ENCODE measurements at regions not wholly inside any gene's neighbourhood (a gene's known extent, or its start where the extent isn't known, plus 50 kb on each side); places are given as distances from the start of the nearest gene placed in this dataset.

- TF ChIP-seq, protein P1, sequence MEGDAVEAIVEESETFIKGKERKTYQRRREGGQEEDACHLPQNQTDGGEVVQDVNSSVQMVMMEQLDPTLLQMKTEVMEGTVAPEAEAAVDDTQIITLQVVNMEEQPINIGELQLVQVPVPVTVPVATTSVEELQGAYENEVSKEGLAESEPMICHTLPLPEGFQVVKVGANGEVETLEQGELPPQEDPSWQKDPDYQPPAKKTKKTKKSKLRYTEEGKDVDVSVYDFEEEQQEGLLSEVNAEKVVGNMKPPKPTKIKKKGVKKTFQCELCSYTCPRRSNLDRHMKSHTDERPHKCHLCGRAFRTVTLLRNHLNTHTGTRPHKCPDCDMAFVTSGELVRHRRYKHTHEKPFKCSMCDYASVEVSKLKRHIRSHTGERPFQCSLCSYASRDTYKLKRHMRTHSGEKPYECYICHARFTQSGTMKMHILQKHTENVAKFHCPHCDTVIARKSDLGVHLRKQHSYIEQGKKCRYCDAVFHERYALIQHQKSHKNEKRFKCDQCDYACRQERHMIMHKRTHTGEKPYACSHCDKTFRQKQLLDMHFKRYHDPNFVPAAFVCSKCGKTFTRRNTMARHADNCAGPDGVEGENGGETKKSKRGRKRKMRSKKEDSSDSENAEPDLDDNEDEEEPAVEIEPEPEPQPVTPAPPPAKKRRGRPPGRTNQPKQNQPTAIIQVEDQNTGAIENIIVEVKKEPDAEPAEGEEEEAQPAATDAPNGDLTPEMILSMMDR (IDR thresholded peaks at IDR 0.05; ENCODE audit: insufficient read depth, low read length) = no peak
- no peak for DNase-seq (ENCODE audit: low read depth)
- H3K4me3 ChIP-seq (ENCODE audit: low read depth, low read length) = no peak overlapping the region
These were observed 172.4 kb downstream of the MOXD1 start for GRCh38 chr6:132228894-132229293.

GRCh38 chr6:132227904-132228303 is 173.4 kb downstream of the MOXD1 start:
- TF ChIP-seq, protein P1 (IDR thresholded peaks at IDR 0.05; ENCODE audit: insufficient read depth, low read length) = no peak
- DNase-seq (ENCODE audit: low read depth) = peak; percentile 95
- H3K4me3 ChIP-seq (ENCODE audit: low read depth, low read length) = no peak overlapping the region

GRCh38 chr6:132224943-132225342 is 176.3 kb downstream of the MOXD1 start:
- H3K4me3 ChIP-seq (ENCODE audit: low read depth, low read length) = no peak overlapping the region
- TF ChIP-seq, protein P1 (IDR thresholded peaks at IDR 0.05; ENCODE audit: insufficient read depth, low read length) = no peak
- DNase-seq (ENCODE audit: low read depth) = no peak

DNA sequence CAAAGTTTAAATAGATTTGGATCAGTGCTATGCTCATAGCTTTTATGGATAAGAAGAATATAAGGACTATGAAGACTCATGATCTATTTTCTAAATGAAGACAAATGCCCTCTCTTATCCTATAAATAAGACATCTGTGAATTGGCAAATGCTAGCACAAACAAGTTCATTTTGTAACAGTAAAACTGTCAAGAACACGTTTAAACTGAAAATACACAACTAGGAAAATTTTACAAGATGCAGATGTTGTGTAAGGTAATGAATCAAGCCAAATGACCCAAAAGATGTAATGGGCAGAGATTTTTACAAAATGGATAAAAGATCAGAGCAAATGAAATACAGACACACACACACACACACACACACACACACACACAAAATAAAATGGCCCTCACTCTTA is 180.5 kb downstream of the MOXD1 start:
- TF ChIP-seq, protein P1 (IDR thresholded peaks at IDR 0.05; ENCODE audit: insufficient read depth, low read length) = no peak
- peak; percentile 31 for DNase-seq (ENCODE audit: low read depth)
- no peak overlapping the region for H3K4me3 ChIP-seq (ENCODE audit: low read depth, low read length)

GRCh38 chr6:132219901-132220300 is 181.4 kb downstream of the MOXD1 start:
- TF ChIP-seq, protein P1 (IDR thresholded peaks at IDR 0.05; ENCODE audit: insufficient read depth, low read length) = no peak
- no peak for DNase-seq (ENCODE audit: low read depth)

GRCh38 chr6:132218059-132218696 is 183.1 kb downstream of the MOXD1 start:
- DNase-seq (ENCODE audit: low read depth) = peak; percentile 67
- TF ChIP-seq, protein P1 (IDR thresholded peaks at IDR 0.05; ENCODE audit: insufficient read depth, low read length) = peak; percentile 62
- H3K4me3 ChIP-seq (ENCODE audit: low read depth, low read length) = no peak overlapping the region

More at GRCh38 chr6:132219901-132220300, 181.4 kb downstream of the MOXD1 start:
- no peak overlapping the region for H3K4me3 ChIP-seq (ENCODE audit: low read depth, low read length)

GRCh38 chr6:132215805-132216204 is 185.5 kb downstream of the MOXD1 start:
- DNase-seq (ENCODE audit: low read depth) = no peak
- TF ChIP-seq, protein P1 (IDR thresholded peaks at IDR 0.05; ENCODE audit: insufficient read depth, low read length) = no peak
- H3K4me3 ChIP-seq (ENCODE audit: low read depth, low read length) = no peak overlapping the region
